ENCODE measurements at regions not wholly inside any gene's neighbourhood (a gene's known extent, or its start where the extent isn't known, plus 50 kb on each side); places are given as distances from the start of the nearest gene placed in this dataset.
"Not testable (repeated sequence)": the region's sequence is repeated elsewhere in the genome, so short reads cannot be mapped to it uniquely, and the experiment has no call there.

GRCh38 chr11:96865020-96865419 lies 475.2 kb downstream of the JRKL start:
- no peaks in the 10 kb centered on the region for H3K36me3 ChIP-seq
- H3K27me3 ChIP-seq, result no peaks in the 10 kb centered on the region
- H3K9me3 ChIP-seq, result no peaks in the 10 kb centered on the region
- H3K4me3 ChIP-seq, result no peak overlapping the region
- DNase-seq (ENCODE audit: low spot score in 2 of 2), result no peak
- intact Hi-C loops (cut with DNase I), result no loop called here
- no peaks in the 10 kb centered on the region for H3K4me1 ChIP-seq
- no peak for TF ChIP-seq CTCF (IDR thresholded peaks at IDR 0.05)
- no peak overlapping the region for H3K27ac ChIP-seq

- TF ChIP-seq CTCF (IDR thresholded peaks at IDR 0.05), result no peak
- no peaks in the 10 kb centered on the region for H3K4me1 ChIP-seq
- DNase-seq (ENCODE audit: low spot score in 2 of 2), result no peak
- no peaks in the 10 kb centered on the region for H3K9me3 ChIP-seq
- no peaks in the 10 kb centered on the region for H3K36me3 ChIP-seq
- no peak overlapping the region for H3K27ac ChIP-seq
- no peak overlapping the region for H3K4me3 ChIP-seq
- no peaks in the 10 kb centered on the region for H3K27me3 ChIP-seq
- intact Hi-C loops (cut with DNase I), result no loop called here
Observed at GRCh38 chr11:96869207-96869606, 479.4 kb downstream of the JRKL start.

- no peaks in the 10 kb centered on the region for H3K9me3 ChIP-seq
- intact Hi-C loops (cut with DNase I), result no loop called here
- H3K4me3 ChIP-seq, result no peak overlapping the region
- no peaks in the 10 kb centered on the region for H3K36me3 ChIP-seq
- TF ChIP-seq CTCF (IDR thresholded peaks at IDR 0.05), result no peak
- DNase-seq (ENCODE audit: low spot score in 2 of 2), result no peak
- no peaks in the 10 kb centered on the region for H3K27me3 ChIP-seq
- H3K4me1 ChIP-seq, result no peaks in the 10 kb centered on the region
- H3K27ac ChIP-seq, result no peak overlapping the region
Observed at GRCh38 chr11:96875712-96876111, 485.9 kb downstream of the JRKL start.

GRCh38 chr11:96878299-96879051 lies 488.7 kb downstream of the JRKL start:
- Histone ChIP-seq H3K36me3 (no peaks in the 10 kb centered on the region), H3K4me1 (no peaks in the 10 kb centered on the region), H3K27ac (no peak overlapping the region), H3K9me3 (no peaks in the 10 kb centered on the region), H3K4me3 (no peak overlapping the region), H3K27me3 (no peaks in the 10 kb centered on the region)
- no peak for DNase-seq (ENCODE audit: low spot score in 2 of 2)
- intact Hi-C loops (cut with DNase I), result no loop called here
- TF ChIP-seq CTCF (IDR thresholded peaks at IDR 0.05), result no peak

- H3K9me3 ChIP-seq; H3K4me3 ChIP-seq; H3K27me3 ChIP-seq; H3K36me3 ChIP-seq; intact Hi-C loops (cut with DNase I); DNase-seq (ENCODE audit: low spot score in 2 of 2); H3K4me1 ChIP-seq; H3K27ac ChIP-seq: not testable (repeated sequence)
Observed at GRCh38 chr11:96882622-96883021, 492.8 kb downstream of the JRKL start.

- no peaks in the 10 kb centered on the region for H3K36me3 ChIP-seq
- DNase-seq (ENCODE audit: low spot score in 2 of 2), result no peak
- intact Hi-C loops (cut with DNase I), result no loop called here
- H3K9me3 ChIP-seq, result no peaks in the 10 kb centered on the region
- TF ChIP-seq CTCF (IDR thresholded peaks at IDR 0.05), result no peak
- H3K4me1 ChIP-seq, result no peaks in the 10 kb centered on the region
- H3K4me3 ChIP-seq, result no peak overlapping the region
- no peak overlapping the region for H3K27ac ChIP-seq
- H3K27me3 ChIP-seq, result no peaks in the 10 kb centered on the region
Observed at GRCh38 chr11:96885405-96885804, 495.6 kb downstream of the JRKL start.

Data from ascending aorta (tissue), 2 donors.